ENCODE measurements at regions not wholly inside any gene's neighbourhood (a gene's known extent, or its start where the extent isn't known, plus 50 kb on each side); places are given as distances from the start of the nearest gene placed in this dataset.

- no peak for DNase-seq
- no peak overlapping the region for H3K27ac Mint-ChIP-seq
- CTCF ChIA-PET: no interaction called here
- H3K27me3 Mint-ChIP-seq: peaks cover 36% of the 10 kb centered on the region
- no peaks in the 10 kb centered on the region for H3K4me1 Mint-ChIP-seq
- H3K9me3 Mint-ChIP-seq: peaks cover 3% of the 10 kb centered on the region
- no peaks in the 10 kb centered on the region for H3K36me3 Mint-ChIP-seq
- H3K4me3 Mint-ChIP-seq: no peak overlapping the region
Measured at GRCh38 chr16:85190572-85190971, 78.3 kb upstream of the CIBAR2 start.

GRCh38 chr16:85191341-85191965 is 79.2 kb upstream of the CIBAR2 start:
- peaks cover 36% of the 10 kb centered on the region for H3K27me3 Mint-ChIP-seq
- peaks cover 3% of the 10 kb centered on the region for H3K9me3 Mint-ChIP-seq
- H3K4me3 Mint-ChIP-seq: no peak overlapping the region
- no peak for DNase-seq
- H3K36me3 Mint-ChIP-seq: no peaks in the 10 kb centered on the region
- CTCF ChIA-PET: no interaction called here
- H3K4me1 Mint-ChIP-seq: no peaks in the 10 kb centered on the region
- no peak overlapping the region for H3K27ac Mint-ChIP-seq

GRCh38 chr16:85192238-85193114 is 80.2 kb upstream of the CIBAR2 start:
- DNase-seq: no peak
- H3K4me1 Mint-ChIP-seq: no peaks in the 10 kb centered on the region
- no peaks in the 10 kb centered on the region for H3K36me3 Mint-ChIP-seq
- H3K27me3 Mint-ChIP-seq: peaks cover 36% of the 10 kb centered on the region
- no peak overlapping the region for H3K4me3 Mint-ChIP-seq
- no peak overlapping the region for H3K27ac Mint-ChIP-seq
- H3K9me3 Mint-ChIP-seq: peaks cover 3% of the 10 kb centered on the region
- CTCF ChIA-PET: no interaction called here

- no peak overlapping the region for H3K4me3 Mint-ChIP-seq
- no peak overlapping the region for H3K27ac Mint-ChIP-seq
- no peaks in the 10 kb centered on the region for H3K36me3 Mint-ChIP-seq
- H3K27me3 Mint-ChIP-seq: peaks cover 34% of the 10 kb centered on the region
- H3K4me1 Mint-ChIP-seq: no peaks in the 10 kb centered on the region
- no peak for DNase-seq
- CTCF ChIA-PET: no interaction called here
- H3K9me3 Mint-ChIP-seq: peaks cover 3% of the 10 kb centered on the region
Measured at GRCh38 chr16:85193115-85193493, 80.8 kb upstream of the CIBAR2 start.

GRCh38 chr16:85193876-85194275 is 81.6 kb upstream of the CIBAR2 start:
- H3K27me3 Mint-ChIP-seq: peaks cover 26% of the 10 kb centered on the region
- DNase-seq: no peak
- H3K9me3 Mint-ChIP-seq: peaks cover 3% of the 10 kb centered on the region
- no peaks in the 10 kb centered on the region for H3K4me1 Mint-ChIP-seq
- H3K27ac Mint-ChIP-seq: no peak overlapping the region
- CTCF ChIA-PET: no interaction called here
- no peak overlapping the region for H3K4me3 Mint-ChIP-seq
- H3K36me3 Mint-ChIP-seq: no peaks in the 10 kb centered on the region

- Mint-ChIP-seq H3K27ac (no peak overlapping the region), H3K36me3 (no peaks in the 10 kb centered on the region), H3K9me3 (peaks cover 3% of the 10 kb centered on the region), H3K27me3 (peaks cover 22% of the 10 kb centered on the region), H3K4me1 (no peaks in the 10 kb centered on the region), H3K4me3 (no peak overlapping the region)
- DNase-seq: no peak
- CTCF ChIA-PET: no interaction called here
Measured at GRCh38 chr16:85194307-85195270, 82.3 kb upstream of the CIBAR2 start.

GRCh38 chr16:85195271-85195647 is 83.0 kb upstream of the CIBAR2 start:
- H3K36me3 Mint-ChIP-seq: no peaks in the 10 kb centered on the region
- H3K27ac Mint-ChIP-seq: no peak overlapping the region
- H3K4me1 Mint-ChIP-seq: no peaks in the 10 kb centered on the region
- no peak overlapping the region for H3K4me3 Mint-ChIP-seq
- no peaks in the 10 kb centered on the region for H3K9me3 Mint-ChIP-seq
- peaks cover 18% of the 10 kb centered on the region for H3K27me3 Mint-ChIP-seq
- DNase-seq: no peak
- CTCF ChIA-PET: no interaction called here

- no peak for DNase-seq
Measured at GRCh38 chr16:85195900-85196772, 83.9 kb upstream of the CIBAR2 start.

GRCh38 chr16:85196976-85197375 is 84.7 kb upstream of the CIBAR2 start:
- H3K27me3 Mint-ChIP-seq: peaks cover 12% of the 10 kb centered on the region
- H3K36me3 Mint-ChIP-seq: no peaks in the 10 kb centered on the region

More at GRCh38 chr16:85195900-85196772, 83.9 kb upstream of the CIBAR2 start:
- Mint-ChIP-seq H3K27me3 (peaks cover 18% of the 10 kb centered on the region), H3K27ac (no peak overlapping the region), H3K4me1 (no peaks in the 10 kb centered on the region), H3K9me3 (no peaks in the 10 kb centered on the region), H3K36me3 (no peaks in the 10 kb centered on the region), H3K4me3 (no peak overlapping the region)
- CTCF ChIA-PET: no interaction called here

GRCh38 chr16:85197611-85198566 is 85.6 kb upstream of the CIBAR2 start:
- no peak overlapping the region for H3K4me3 Mint-ChIP-seq
- DNase-seq: no peak
- CTCF ChIA-PET: no interaction called here
- peaks cover 7% of the 10 kb centered on the region for H3K27me3 Mint-ChIP-seq
- H3K36me3 Mint-ChIP-seq: no peaks in the 10 kb centered on the region
- H3K4me1 Mint-ChIP-seq: no peaks in the 10 kb centered on the region
- H3K9me3 Mint-ChIP-seq: no peaks in the 10 kb centered on the region
- H3K27ac Mint-ChIP-seq: no peak overlapping the region

More at GRCh38 chr16:85196976-85197375, 84.7 kb upstream of the CIBAR2 start:
- Mint-ChIP-seq H3K4me1 (no peaks in the 10 kb centered on the region), H3K9me3 (no peaks in the 10 kb centered on the region), H3K27ac (no peak overlapping the region), H3K4me3 (no peak overlapping the region)
- DNase-seq: no peak
- CTCF ChIA-PET: no interaction called here

- Mint-ChIP-seq H3K4me3 (no peak overlapping the region), H3K27me3 (peaks cover 6% of the 10 kb centered on the region), H3K9me3 (no peaks in the 10 kb centered on the region), H3K4me1 (no peaks in the 10 kb centered on the region), H3K27ac (no peak overlapping the region), H3K36me3 (no peaks in the 10 kb centered on the region)
- no peak for DNase-seq
- CTCF ChIA-PET: no interaction called here
Measured at GRCh38 chr16:85199069-85199725, 86.9 kb upstream of the CIBAR2 start.

- H3K9me3 Mint-ChIP-seq: no peaks in the 10 kb centered on the region
- CTCF ChIA-PET: no interaction called here
- no peak for DNase-seq
- H3K4me3 Mint-ChIP-seq: no peak overlapping the region
- no peaks in the 10 kb centered on the region for H3K27me3 Mint-ChIP-seq
- no peak overlapping the region for H3K27ac Mint-ChIP-seq
- H3K36me3 Mint-ChIP-seq: no peaks in the 10 kb centered on the region
- H3K4me1 Mint-ChIP-seq: no peaks in the 10 kb centered on the region
Measured at GRCh38 chr16:85199880-85200279, 87.6 kb upstream of the CIBAR2 start.
